ENCODE measurements at regions not wholly inside any gene's neighbourhood (a gene's known extent, or its start where the extent isn't known, plus 50 kb on each side); places are given as distances from the start of the nearest gene placed in this dataset.

GRCh38 chr14:101284711-101285110, 276.6 kb upstream of the DIO3 start:
- no peak overlapping the region for H3K4me2 ChIP-seq
- H2AFZ ChIP-seq (ENCODE audit: low read depth), result no peak overlapping the region
- no peak overlapping the region for H3K9ac ChIP-seq
- no peak overlapping the region for H3K27ac ChIP-seq
- no peaks in the 10 kb centered on the region for H3K4me1 ChIP-seq (ENCODE audit: low read depth, poor library complexity, severe bottlenecking)
- H3K36me3 ChIP-seq (ENCODE audit: insufficient read depth), result no peaks in the 10 kb centered on the region
- no peaks in the 10 kb centered on the region for H4K20me1 ChIP-seq (ENCODE audit: insufficient read depth)
- no peaks in the 10 kb centered on the region for H3K79me2 ChIP-seq (ENCODE audit: insufficient read depth, low read depth)
- no peak overlapping the region for H3K4me3 ChIP-seq (IDR thresholded peaks at IDR 0.05; ENCODE audit: insufficient read depth, low read depth, low read length)
- no peaks in the 10 kb centered on the region for H3K27me3 ChIP-seq (ENCODE audit: insufficient read depth, low read depth)
- no peak for TF ChIP-seq CTCF (conservative IDR thresholded peaks at IDR 0.05; ENCODE audit: low read depth, low read length)

DNA sequence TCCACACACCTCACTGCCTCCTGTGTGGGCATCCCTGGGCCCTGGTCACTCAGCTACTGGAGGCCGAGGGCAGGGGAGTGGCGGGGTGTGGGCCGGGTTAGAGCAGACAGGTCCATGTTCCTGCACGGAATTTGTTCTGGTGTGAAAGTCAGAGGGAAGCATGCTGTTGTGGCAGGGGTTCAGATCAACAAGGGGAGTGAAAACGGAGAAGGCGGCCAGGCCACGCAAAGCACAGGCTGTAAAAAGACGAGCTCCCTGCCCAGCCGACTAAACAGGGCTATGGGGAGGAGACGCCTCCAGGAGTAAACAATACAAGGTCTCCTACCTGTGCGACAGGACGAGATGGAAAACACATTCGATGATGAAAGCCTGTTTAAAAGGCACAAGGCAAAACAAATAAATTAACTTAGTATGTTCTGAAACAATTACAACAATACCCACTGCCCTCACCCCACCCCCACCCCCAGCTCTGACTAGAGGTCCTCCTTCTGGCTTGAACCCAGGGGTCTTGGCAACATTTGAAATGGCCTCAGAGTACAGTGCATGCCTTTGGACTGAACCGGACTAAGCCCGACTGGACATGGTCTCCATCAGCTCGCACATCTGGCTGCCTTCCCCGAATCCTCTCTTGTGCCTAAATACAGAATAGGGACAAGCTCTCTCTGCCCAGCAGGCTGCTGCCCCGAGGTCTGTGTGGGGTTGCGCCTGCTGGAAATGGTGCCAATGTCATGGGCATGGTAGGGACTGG, 274.9 kb upstream of the DIO3 start:
- no peaks in the 10 kb centered on the region for H3K27me3 ChIP-seq (ENCODE audit: insufficient read depth, low read depth)
- H4K20me1 ChIP-seq (ENCODE audit: insufficient read depth), result no peaks in the 10 kb centered on the region
- no peak overlapping the region for H3K27ac ChIP-seq
- no peaks in the 10 kb centered on the region for H3K79me2 ChIP-seq (ENCODE audit: insufficient read depth, low read depth)
- no peaks in the 10 kb centered on the region for H3K4me1 ChIP-seq (ENCODE audit: low read depth, poor library complexity, severe bottlenecking)
- no peak for TF ChIP-seq CTCF (conservative IDR thresholded peaks at IDR 0.05; ENCODE audit: low read depth, low read length)
- H3K4me3 ChIP-seq (IDR thresholded peaks at IDR 0.05; ENCODE audit: insufficient read depth, low read depth, low read length), result no peak overlapping the region
- no peaks in the 10 kb centered on the region for H3K36me3 ChIP-seq (ENCODE audit: insufficient read depth)
- no peak overlapping the region for H3K9ac ChIP-seq
- H3K4me2 ChIP-seq, result no peak overlapping the region
- no peak overlapping the region for H2AFZ ChIP-seq (ENCODE audit: low read depth)

DNA sequence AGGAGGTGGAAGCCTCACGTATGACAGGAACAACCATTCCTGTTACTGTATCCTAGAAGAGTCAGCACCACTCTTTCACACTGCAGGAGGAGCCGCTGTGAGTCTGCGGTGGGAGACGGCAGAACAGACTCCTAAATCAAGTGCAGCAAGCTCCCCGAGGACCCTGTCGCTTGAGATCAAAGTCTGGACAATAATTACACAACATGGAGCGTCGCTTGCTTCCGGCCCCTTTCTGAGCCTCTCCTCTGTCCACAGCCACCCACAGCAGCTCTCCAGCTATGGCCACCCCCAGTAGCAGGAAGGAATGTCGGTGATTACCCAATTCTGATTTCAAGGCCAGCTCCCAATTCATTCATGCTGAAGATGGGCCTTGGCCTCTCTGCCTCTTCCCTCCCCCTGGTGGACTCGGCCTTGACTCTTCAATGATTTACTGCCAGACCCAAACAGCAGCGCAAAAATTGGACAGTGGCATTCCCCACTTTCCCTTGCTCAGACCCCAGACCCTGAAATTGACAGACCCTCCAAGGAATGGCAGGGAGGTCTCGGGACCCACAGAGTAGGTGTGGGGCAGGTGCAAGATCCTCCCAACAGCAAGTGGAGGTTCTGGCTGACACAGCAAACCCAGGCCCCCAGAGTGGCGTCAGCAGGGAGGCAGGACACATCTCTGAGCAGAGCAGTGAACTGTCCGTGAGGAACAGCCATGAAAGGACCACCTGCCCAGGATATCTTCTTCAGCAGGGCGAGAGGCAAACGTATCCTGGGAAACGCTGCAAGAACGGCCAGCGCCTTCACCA, 272.7 kb upstream of the DIO3 start:
- H3K79me2 ChIP-seq (ENCODE audit: insufficient read depth, low read depth), result no peaks in the 10 kb centered on the region
- H3K4me2 ChIP-seq, result no peak overlapping the region
- H3K36me3 ChIP-seq (ENCODE audit: insufficient read depth), result no peaks in the 10 kb centered on the region
- H3K27ac ChIP-seq, result no peak overlapping the region
- H2AFZ ChIP-seq (ENCODE audit: low read depth), result no peak overlapping the region
- no peak overlapping the region for H3K9ac ChIP-seq
- H4K20me1 ChIP-seq (ENCODE audit: insufficient read depth), result no peaks in the 10 kb centered on the region
- H3K4me3 ChIP-seq (IDR thresholded peaks at IDR 0.05; ENCODE audit: insufficient read depth, low read depth, low read length), result no peak overlapping the region
- H3K27me3 ChIP-seq (ENCODE audit: insufficient read depth, low read depth), result no peaks in the 10 kb centered on the region
- no peak for TF ChIP-seq CTCF (conservative IDR thresholded peaks at IDR 0.05; ENCODE audit: low read depth, low read length)
- no peaks in the 10 kb centered on the region for H3K4me1 ChIP-seq (ENCODE audit: low read depth, poor library complexity, severe bottlenecking)

GRCh38 chr14:101289230-101289690, 272.0 kb upstream of the DIO3 start:
- H3K4me3 ChIP-seq (IDR thresholded peaks at IDR 0.05; ENCODE audit: insufficient read depth, low read depth, low read length), result no peak overlapping the region
- TF ChIP-seq CTCF (conservative IDR thresholded peaks at IDR 0.05; ENCODE audit: low read depth, low read length), result no peak
- H3K9ac ChIP-seq, result no peak overlapping the region
- no peaks in the 10 kb centered on the region for H3K27me3 ChIP-seq (ENCODE audit: insufficient read depth, low read depth)
- no peak overlapping the region for H3K4me2 ChIP-seq
- H3K4me1 ChIP-seq (ENCODE audit: low read depth, poor library complexity, severe bottlenecking), result no peaks in the 10 kb centered on the region
- no peaks in the 10 kb centered on the region for H3K36me3 ChIP-seq (ENCODE audit: insufficient read depth)
- no peaks in the 10 kb centered on the region for H3K79me2 ChIP-seq (ENCODE audit: insufficient read depth, low read depth)
- no peak overlapping the region for H2AFZ ChIP-seq (ENCODE audit: low read depth)
- H4K20me1 ChIP-seq (ENCODE audit: insufficient read depth), result no peaks in the 10 kb centered on the region
- H3K27ac ChIP-seq, result no peak overlapping the region
